ENCODE measurements at regions not wholly inside any gene's neighbourhood (a gene's known extent, or its start where the extent isn't known, plus 50 kb on each side); places are given as distances from the start of the nearest gene placed in this dataset.

- no peak for DNase-seq (ENCODE audit: low read depth)
- no peak overlapping the region for H3K4me2 ChIP-seq (ENCODE audit: low read length)
Observed at GRCh38 chr3:162278834-162279233, 782.2 kb downstream of the OTOL1 start.

GRCh38 chr3:162285259-162285658 lies 788.7 kb downstream of the OTOL1 start:
- Histone ChIP-seq H3K4me3 (ENCODE audit: insufficient read depth, low read depth, low read length) (no peak overlapping the region), H3K27ac (ENCODE audit: low read depth, low read length) (no peak overlapping the region), H3K36me3 (ENCODE audit: insufficient read depth, low read length) (no peaks in the 10 kb centered on the region), H3K27me3 (ENCODE audit: insufficient read depth, low read length) (no peaks in the 10 kb centered on the region), H3K9me3 (ENCODE audit: insufficient read depth, low read depth, low read length) (no peaks in the 10 kb centered on the region), H3K9ac (ENCODE audit: low read length) (no peak overlapping the region), H4K20me1 (ENCODE audit: insufficient read depth, low read length) (no peaks in the 10 kb centered on the region), H3K79me2 (ENCODE audit: insufficient read depth, low read length) (no peaks in the 10 kb centered on the region), H3K4me1 (ENCODE audit: insufficient read depth, low read length) (no peaks in the 10 kb centered on the region), H2AFZ (ENCODE audit: low read depth, low read length) (no peak overlapping the region), H3K4me2 (ENCODE audit: low read length) (no peak overlapping the region)
- H3K27me3 Mint-ChIP-seq (ENCODE audit: low read depth, unreplicated experiment), result no peaks in the 10 kb centered on the region
- peaks cover 2% of the 10 kb centered on the region for H3K9me3 Mint-ChIP-seq (ENCODE audit: unreplicated experiment)
- H3K27ac Mint-ChIP-seq (ENCODE audit: unreplicated experiment), result no peak overlapping the region
- DNase-seq (ENCODE audit: low read depth) (no peak), FAIRE-seq (no peak)
- no peaks in the 10 kb centered on the region for H3K4me1 Mint-ChIP-seq (ENCODE audit: low read depth, unreplicated experiment)
- H3K4me3 Mint-ChIP-seq (ENCODE audit: unreplicated experiment), result no peak overlapping the region
- TF ChIP-seq EZH2 (IDR thresholded peaks at IDR 0.05; ENCODE audit: insufficient read depth, low read length), result no peak
- TF ChIP-seq CTCF (IDR thresholded peaks at IDR 0.05; ENCODE audit: insufficient read depth, low read depth, low read length), result no peak
- no peaks in the 10 kb centered on the region for H3K36me3 Mint-ChIP-seq (ENCODE audit: low read depth, unreplicated experiment)

More at GRCh38 chr3:162278834-162279233, 782.2 kb downstream of the OTOL1 start:
- no peaks in the 10 kb centered on the region for H3K9me3 ChIP-seq (ENCODE audit: insufficient read depth, low read depth, low read length)
- no peaks in the 10 kb centered on the region for H3K79me2 ChIP-seq (ENCODE audit: insufficient read depth, low read length)
- H3K27me3 ChIP-seq (ENCODE audit: insufficient read depth, low read length), result no peaks in the 10 kb centered on the region
- H2AFZ ChIP-seq (ENCODE audit: low read depth, low read length), result no peak overlapping the region
- H3K4me3 ChIP-seq (ENCODE audit: insufficient read depth, low read depth, low read length), result no peak overlapping the region
- no peak for FAIRE-seq
- Mint-ChIP-seq H3K36me3 (ENCODE audit: low read depth, unreplicated experiment) (no peaks in the 10 kb centered on the region), H3K9me3 (ENCODE audit: unreplicated experiment) (peaks cover 4% of the 10 kb centered on the region), H3K27me3 (ENCODE audit: low read depth, unreplicated experiment) (no peaks in the 10 kb centered on the region), H3K4me3 (ENCODE audit: unreplicated experiment) (no peak overlapping the region), H3K4me1 (ENCODE audit: low read depth, unreplicated experiment) (no peaks in the 10 kb centered on the region), H3K27ac (ENCODE audit: unreplicated experiment) (no peak overlapping the region)
- H4K20me1 ChIP-seq (ENCODE audit: insufficient read depth, low read length), result no peaks in the 10 kb centered on the region
- no peaks in the 10 kb centered on the region for H3K4me1 ChIP-seq (ENCODE audit: insufficient read depth, low read length)
- no peak for TF ChIP-seq EZH2 (IDR thresholded peaks at IDR 0.05; ENCODE audit: insufficient read depth, low read length)
- TF ChIP-seq CTCF (IDR thresholded peaks at IDR 0.05; ENCODE audit: insufficient read depth, low read depth, low read length), result no peak
- H3K36me3 ChIP-seq (ENCODE audit: insufficient read depth, low read length), result no peaks in the 10 kb centered on the region
- H3K27ac ChIP-seq (ENCODE audit: low read depth, low read length), result no peak overlapping the region
- H3K9ac ChIP-seq (ENCODE audit: low read length), result no peak overlapping the region

- no peaks in the 10 kb centered on the region for H3K36me3 Mint-ChIP-seq (ENCODE audit: low read depth, unreplicated experiment)
- Histone ChIP-seq H3K4me1 (ENCODE audit: insufficient read depth, low read length) (no peaks in the 10 kb centered on the region), H3K4me2 (ENCODE audit: low read length) (no peak overlapping the region), H3K9ac (ENCODE audit: low read length) (no peak overlapping the region), H3K27me3 (ENCODE audit: insufficient read depth, low read length) (no peaks in the 10 kb centered on the region), H3K27ac (ENCODE audit: low read depth, low read length) (no peak overlapping the region), H2AFZ (ENCODE audit: low read depth, low read length) (no peak overlapping the region), H3K79me2 (ENCODE audit: insufficient read depth, low read length) (no peaks in the 10 kb centered on the region), H4K20me1 (ENCODE audit: insufficient read depth, low read length) (no peaks in the 10 kb centered on the region), H3K36me3 (ENCODE audit: insufficient read depth, low read length) (no peaks in the 10 kb centered on the region), H3K4me3 (ENCODE audit: insufficient read depth, low read depth, low read length) (no peak overlapping the region), H3K9me3 (ENCODE audit: insufficient read depth, low read depth, low read length) (no peaks in the 10 kb centered on the region)
- H3K4me3 Mint-ChIP-seq (ENCODE audit: unreplicated experiment), result no peak overlapping the region
- H3K27me3 Mint-ChIP-seq (ENCODE audit: low read depth, unreplicated experiment), result no peaks in the 10 kb centered on the region
- DNase-seq (ENCODE audit: low read depth) (no peak), FAIRE-seq (no peak)
- no peaks in the 10 kb centered on the region for H3K9me3 Mint-ChIP-seq (ENCODE audit: unreplicated experiment)
- H3K4me1 Mint-ChIP-seq (ENCODE audit: low read depth, unreplicated experiment), result no peaks in the 10 kb centered on the region
- no peak overlapping the region for H3K27ac Mint-ChIP-seq (ENCODE audit: unreplicated experiment)
- TF ChIP-seq EZH2 (IDR thresholded peaks at IDR 0.05; ENCODE audit: insufficient read depth, low read length) (no peak), CTCF (IDR thresholded peaks at IDR 0.05; ENCODE audit: insufficient read depth, low read depth, low read length) (no peak)
Observed at GRCh38 chr3:162287600-162287999, 791.0 kb downstream of the OTOL1 start.
